ENCODE measurements at regions not wholly inside any gene's neighbourhood (a gene's known extent, or its start where the extent isn't known, plus 50 kb on each side); places are given as distances from the start of the nearest gene placed in this dataset.

GRCh38 chr2:16952805-16953204 lies 287.2 kb upstream of the CYRIA start (continued):
- TF ChIP-seq SMC3 (IDR thresholded peaks at IDR 0.05; ENCODE audit: borderline replicate concordance, low read length) (no peak), MTA2 (IDR thresholded peaks at IDR 0.05; ENCODE audit: low read depth) (no peak), NR2F1 (conservative IDR thresholded peaks at IDR 0.05) (no peak), REST (IDR thresholded peaks at IDR 0.05; ENCODE audit: low read depth, low read length) (no peak), BHLHE40 (IDR thresholded peaks at IDR 0.05; ENCODE audit: borderline replicate concordance in 1 of 2, low read depth in 2 of 2, low read length in 1 of 2) (no peak), SIN3A (IDR thresholded peaks at IDR 0.05; ENCODE audit: low read depth, low read length) (no peak), CHD1 (IDR thresholded peaks at IDR 0.05; ENCODE audit: low read depth, low read length) (no peak), ZNF687 (IDR thresholded peaks at IDR 0.05) (no peak)
